Fibroblast of skin of left quadriceps (primary cell): ENCODE measurements at regions not wholly inside any gene's neighbourhood (a gene's known extent, or its start where the extent isn't known, plus 50 kb on each side); places are given as distances from the start of the nearest gene placed in this dataset.
"Not testable (repeated sequence)": the region's sequence is repeated elsewhere in the genome, so short reads cannot be mapped to it uniquely, and the experiment has no call there.

Experiments
- DNase-seq, 2 experiments: peaks; one replicate each; pipeline ENCODE4 v3.0.0-alpha.2; 2013; ENCODE audit warnings: low read depth in 2 of 2

- DNase-seq = no peak
Measured at GRCh38 chr3:148460686-148461085, 237.0 kb upstream of the AGTR1 start.

- DNase-seq = no peak
Measured at GRCh38 chr3:148464246-148464645, 233.5 kb upstream of the AGTR1 start.

GRCh38 chr3:148466143-148466542, 231.6 kb upstream of the AGTR1 start:
- DNase-seq = peak; percentile 8 to 15

GRCh38 chr3:148466980-148467740, 230.5 kb upstream of the AGTR1 start:
- DNase-seq = no peak

GRCh38 chr3:148477375-148477774, 220.3 kb upstream of the AGTR1 start:
- DNase-seq = no peak

GRCh38 chr3:148493631-148494030, 204.1 kb upstream of the AGTR1 start:
- DNase-seq = no peak

GRCh38 chr3:148494451-148494850, 203.3 kb upstream of the AGTR1 start:
- DNase-seq = no peak

GRCh38 chr3:148500881-148501280, 196.8 kb upstream of the AGTR1 start:
- DNase-seq = peak; percentile 4 to 11

- peak; percentile 24 to 29 for DNase-seq
Measured at GRCh38 chr3:148510116-148510515, 187.6 kb upstream of the AGTR1 start.

GRCh38 chr3:148510561-148510960, 187.1 kb upstream of the AGTR1 start:
- no peak for DNase-seq

- peak; percentile 31 to 32 for DNase-seq
Measured at GRCh38 chr3:148512648-148513047, 185.1 kb upstream of the AGTR1 start.

GRCh38 chr3:148513096-148513543, 184.6 kb upstream of the AGTR1 start:
- peak; percentile 56 to 62 for DNase-seq

GRCh38 chr3:148518520-148518919, 179.2 kb upstream of the AGTR1 start:
- DNase-seq = no peak

GRCh38 chr3:148525621-148526020, 172.1 kb upstream of the AGTR1 start:
- not testable (repeated sequence) for DNase-seq

GRCh38 chr3:148528024-148528423, 169.7 kb upstream of the AGTR1 start:
- no peak for DNase-seq

GRCh38 chr3:148531836-148532235, 165.9 kb upstream of the AGTR1 start:
- DNase-seq = no peak

- DNase-seq = no peak
Measured at GRCh38 chr3:148532326-148532725, 165.4 kb upstream of the AGTR1 start.

- DNase-seq = no peak
Measured at GRCh38 chr3:148532774-148533173, 164.9 kb upstream of the AGTR1 start.

- DNase-seq = no peak
Measured at GRCh38 chr3:148534089-148534988, 163.4 kb upstream of the AGTR1 start.

- no peak for DNase-seq
Measured at GRCh38 chr3:148535001-148535400, 162.7 kb upstream of the AGTR1 start.

- no peak for DNase-seq
Measured at GRCh38 chr3:148540266-148540665, 157.4 kb upstream of the AGTR1 start.

GRCh38 chr3:148540851-148541250, 156.9 kb upstream of the AGTR1 start:
- DNase-seq = no peak

- no peak for DNase-seq
Measured at GRCh38 chr3:148546959-148547358, 150.7 kb upstream of the AGTR1 start.
